Epithelial cell of esophagus (primary cell): ENCODE measurements at regions not wholly inside any gene's neighbourhood (a gene's known extent, or its start where the extent isn't known, plus 50 kb on each side); places are given as distances from the start of the nearest gene placed in this dataset.
"Not testable (repeated sequence)": the region's sequence is repeated elsewhere in the genome, so short reads cannot be mapped to it uniquely, and the experiment has no call there.

Experiments
- DNase-seq: peaks from one replicate; pipeline ENCODE4 v3.0.0; 2010; ENCODE audit warnings: low read depth
- H3K4me3 ChIP-seq: 2 replicates; pipeline ENCODE4 v1.5.1; 2011; ENCODE audit warnings: mild to moderate bottlenecking, low read length, control low read depth
- TF ChIP-seq, protein P1 (sequence below): IDR thresholded peaks from 2 replicates; pipeline ENCODE4 v1.5.1; 2011; ENCODE audit warnings: low read depth, mild to moderate bottlenecking, low read length, control low read depth, inconsistent platforms; ENCODE audit not compliant: insufficient read depth; ENCODE audit errors: missing control alignments

GRCh38 chr2:54054774-54055173 lies 60.6 kb upstream of the ACYP2 start:
- TF ChIP-seq, protein P1, sequence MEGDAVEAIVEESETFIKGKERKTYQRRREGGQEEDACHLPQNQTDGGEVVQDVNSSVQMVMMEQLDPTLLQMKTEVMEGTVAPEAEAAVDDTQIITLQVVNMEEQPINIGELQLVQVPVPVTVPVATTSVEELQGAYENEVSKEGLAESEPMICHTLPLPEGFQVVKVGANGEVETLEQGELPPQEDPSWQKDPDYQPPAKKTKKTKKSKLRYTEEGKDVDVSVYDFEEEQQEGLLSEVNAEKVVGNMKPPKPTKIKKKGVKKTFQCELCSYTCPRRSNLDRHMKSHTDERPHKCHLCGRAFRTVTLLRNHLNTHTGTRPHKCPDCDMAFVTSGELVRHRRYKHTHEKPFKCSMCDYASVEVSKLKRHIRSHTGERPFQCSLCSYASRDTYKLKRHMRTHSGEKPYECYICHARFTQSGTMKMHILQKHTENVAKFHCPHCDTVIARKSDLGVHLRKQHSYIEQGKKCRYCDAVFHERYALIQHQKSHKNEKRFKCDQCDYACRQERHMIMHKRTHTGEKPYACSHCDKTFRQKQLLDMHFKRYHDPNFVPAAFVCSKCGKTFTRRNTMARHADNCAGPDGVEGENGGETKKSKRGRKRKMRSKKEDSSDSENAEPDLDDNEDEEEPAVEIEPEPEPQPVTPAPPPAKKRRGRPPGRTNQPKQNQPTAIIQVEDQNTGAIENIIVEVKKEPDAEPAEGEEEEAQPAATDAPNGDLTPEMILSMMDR: no peak
- no peak for DNase-seq
- no peak overlapping the region for H3K4me3 ChIP-seq

GRCh38 chr2:54054271-54054670 lies 61.1 kb upstream of the ACYP2 start:
- DNase-seq: no peak
- H3K4me3 ChIP-seq: no peak overlapping the region
- TF ChIP-seq, protein P1: no peak

DNA sequence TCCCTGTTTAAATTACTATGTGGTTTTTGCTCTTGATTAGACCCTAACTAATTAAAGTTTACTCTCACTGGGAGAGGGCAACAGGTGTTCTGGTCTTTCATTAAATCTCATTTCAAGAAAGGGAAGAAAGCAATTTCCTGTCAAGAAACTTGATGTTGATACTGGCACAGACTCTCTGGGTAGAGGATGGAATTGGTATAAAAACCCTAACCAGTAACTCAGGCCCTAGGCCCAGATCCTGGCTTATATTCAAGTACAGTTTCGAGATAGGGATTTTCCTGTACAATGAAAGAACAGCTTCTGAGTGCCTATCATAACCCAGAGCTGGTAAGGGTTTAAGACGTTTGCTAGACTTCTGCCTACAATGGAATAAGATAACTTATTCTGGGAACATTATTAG lies 61.6 kb upstream of the ACYP2 start:
- TF ChIP-seq, protein P1: no peak
- no peak for DNase-seq
- H3K4me3 ChIP-seq: no peak overlapping the region

DNA sequence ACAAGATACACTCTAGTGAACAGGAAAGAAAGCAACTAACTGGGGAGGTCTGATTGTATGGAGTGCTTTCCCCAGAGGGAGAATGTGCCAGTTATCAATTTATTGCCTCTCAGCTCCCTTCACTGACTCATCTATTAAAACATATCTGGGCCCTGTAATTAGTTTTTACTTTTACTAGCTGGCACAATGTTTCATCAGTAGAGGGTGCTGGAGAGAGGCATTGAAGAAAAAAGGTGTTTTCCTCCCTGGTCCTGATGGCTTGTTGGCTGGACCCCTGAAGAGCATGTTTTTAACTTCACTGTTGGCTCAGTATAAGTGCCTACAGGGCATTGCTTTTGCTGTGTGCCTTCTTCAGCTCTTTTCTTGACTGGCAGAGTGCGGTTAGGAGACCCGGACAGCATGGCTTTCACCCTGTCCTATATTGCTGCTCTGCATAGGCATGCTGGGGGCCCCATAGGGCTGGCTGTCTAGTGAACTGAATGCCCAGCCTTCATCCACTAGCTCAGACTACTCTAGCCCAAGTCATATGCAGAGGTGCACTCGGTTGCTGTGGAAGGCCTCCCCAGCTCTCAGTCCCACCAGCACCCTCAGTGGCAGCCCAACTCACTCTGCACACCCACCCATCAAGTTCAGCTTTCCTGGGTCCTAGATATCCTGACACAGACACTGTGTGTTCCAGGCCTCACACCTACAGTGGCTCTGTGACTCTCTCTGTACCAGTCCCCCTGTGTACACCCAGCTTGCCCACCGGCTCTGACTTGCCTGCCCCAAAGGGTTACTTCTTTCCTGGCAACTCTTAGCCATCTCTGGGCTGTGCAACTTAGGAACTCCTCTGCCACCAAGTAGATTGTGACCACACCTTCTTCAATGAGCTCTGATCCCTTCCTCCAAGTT lies 62.3 kb upstream of the ACYP2 start:
- H3K4me3 ChIP-seq: no peak overlapping the region
- peak; percentile 42 for DNase-seq
- TF ChIP-seq, protein P1: peak; percentile 11

DNA sequence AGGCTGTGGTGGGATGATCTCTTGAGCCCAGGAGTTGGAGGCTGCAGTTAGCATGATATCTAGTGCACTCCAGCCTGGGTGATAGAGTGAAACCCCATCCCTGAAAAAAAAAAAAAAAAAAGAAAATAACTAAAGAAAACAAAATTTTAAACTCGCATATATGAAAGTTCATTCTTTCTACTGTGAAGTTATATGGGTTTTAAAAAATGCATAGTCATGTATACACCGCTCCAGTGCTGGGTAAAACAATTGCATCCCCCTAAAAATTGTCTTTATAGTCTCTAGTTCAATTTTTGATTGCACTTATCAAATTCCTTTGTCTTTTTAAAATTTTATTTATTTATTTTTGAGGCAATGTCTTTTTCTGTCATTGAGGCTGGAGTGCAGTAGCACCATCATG lies 65.0 kb upstream of the ACYP2 start:
- TF ChIP-seq, protein P1: no peak
- H3K4me3 ChIP-seq: no peak overlapping the region
- DNase-seq: no peak

DNA sequence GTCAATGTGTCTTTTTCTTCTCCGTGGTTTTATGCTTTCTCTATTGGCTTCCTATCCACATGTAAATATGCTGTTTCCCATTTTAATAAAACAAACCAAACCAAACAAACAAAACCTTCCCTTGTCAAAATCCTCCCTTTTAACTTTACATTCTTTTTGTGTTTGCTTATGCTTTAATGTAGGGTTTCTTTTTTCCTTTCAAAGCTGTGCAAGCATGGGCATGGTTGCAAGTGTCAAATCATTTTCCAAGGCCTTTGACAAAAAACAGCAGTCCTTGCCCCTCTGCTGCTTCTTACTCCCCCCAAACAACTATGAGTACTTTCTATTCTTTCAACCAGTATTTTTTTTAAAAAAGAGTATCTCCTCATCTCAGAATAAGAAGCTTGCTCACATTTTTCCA lies 66.0 kb upstream of the ACYP2 start:
- TF ChIP-seq, protein P1: no peak
- no peak for DNase-seq
- no peak overlapping the region for H3K4me3 ChIP-seq

GRCh38 chr2:54048896-54049295 lies 66.5 kb upstream of the ACYP2 start:
- not testable (repeated sequence) for DNase-seq, H3K4me3 ChIP-seq
